H7 (cell line): ENCODE measurements at regions not wholly inside any gene's neighbourhood (a gene's known extent, or its start where the extent isn't known, plus 50 kb on each side); places are given as distances from the start of the nearest gene placed in this dataset.
A peak's percentile ranks its signal among the peaks of the same experiment; 100 is the strongest.

Source experiments
- DNase-seq: peaks from one replicate; pipeline ENCODE4 v3.0.0; 2012
- H3K27me3 ChIP-seq: 2 replicates; pipeline ENCODE4 v1.6.0; 2011; ENCODE audit warnings: mild to moderate bottlenecking, low read length; ENCODE audit not compliant: control insufficient read depth, insufficient read depth
- H3K36me3 ChIP-seq: replicated peaks from 2 replicates; pipeline ENCODE4 v1.5.1; 2011; ENCODE audit warnings: low read length; ENCODE audit not compliant: control insufficient read depth, insufficient read depth
- H3K4me3 ChIP-seq: 2 replicates; pipeline ENCODE4 v1.5.1; 2011; ENCODE audit warnings: low read depth, mild to moderate bottlenecking, control low read depth, low read length, moderate library complexity; ENCODE audit not compliant: insufficient read depth

DNA sequence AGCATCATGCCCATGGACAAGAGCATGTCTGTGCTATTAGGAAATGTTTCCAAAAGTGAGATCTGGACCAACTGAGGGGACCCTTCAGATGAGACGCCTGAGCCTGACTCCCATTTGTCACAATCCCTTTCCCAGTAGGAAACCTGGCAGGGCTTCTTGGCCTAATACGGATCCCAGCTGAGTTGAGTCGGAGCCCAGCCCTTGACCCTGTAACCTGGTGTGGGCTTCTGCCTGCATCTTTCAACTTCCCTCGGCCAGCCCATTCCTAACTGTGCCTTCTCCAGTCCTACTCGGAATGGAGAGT, 148.3 kb downstream of the IRX2 start:
- Histone ChIP-seq H3K4me3 (no peak overlapping the region), H3K36me3 (no peaks in the 10 kb centered on the region), H3K27me3 (no peaks in the 10 kb centered on the region)
- no peak for DNase-seq

DNA sequence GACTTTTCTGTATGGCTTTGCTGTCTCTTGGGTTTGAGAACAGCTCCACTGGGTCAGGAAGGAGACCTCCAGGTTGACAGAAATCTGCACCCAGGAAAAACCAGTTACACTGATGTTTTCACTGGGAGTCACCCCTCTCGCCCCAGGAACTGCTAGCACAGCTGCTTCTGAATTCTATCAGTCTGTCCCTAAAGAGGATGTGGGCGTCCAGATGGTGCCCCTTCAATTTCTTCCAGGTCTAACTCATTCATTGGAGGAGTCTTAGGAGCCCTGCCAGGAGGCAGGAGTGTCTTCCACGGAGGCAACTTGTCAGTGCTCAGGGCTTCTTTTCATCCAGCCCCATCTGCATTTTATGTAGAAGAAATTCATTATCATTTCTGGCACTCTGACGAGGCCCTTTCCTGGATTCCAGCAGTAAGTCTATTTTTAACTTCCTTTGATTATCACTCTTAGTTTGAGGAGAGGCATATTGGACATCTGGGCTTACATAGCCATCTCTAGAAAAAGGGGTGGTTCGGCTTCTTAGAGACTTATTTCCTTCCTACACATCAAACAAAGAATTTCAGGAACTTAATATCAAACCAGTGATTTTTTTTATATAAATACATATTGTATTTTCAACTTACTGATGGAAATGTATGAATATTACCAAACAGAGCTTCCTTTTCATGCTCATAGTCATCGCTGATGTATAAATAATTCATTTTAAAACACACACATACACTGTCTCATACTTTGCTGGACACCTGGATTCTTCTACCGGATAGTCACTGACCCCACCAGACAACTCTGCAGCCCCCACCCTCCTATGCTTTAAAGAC, 148.8 kb downstream of the IRX2 start:
- Histone ChIP-seq H3K27me3 (no peaks in the 10 kb centered on the region), H3K36me3 (no peaks in the 10 kb centered on the region), H3K4me3 (no peak overlapping the region)
- no peak for DNase-seq

DNA sequence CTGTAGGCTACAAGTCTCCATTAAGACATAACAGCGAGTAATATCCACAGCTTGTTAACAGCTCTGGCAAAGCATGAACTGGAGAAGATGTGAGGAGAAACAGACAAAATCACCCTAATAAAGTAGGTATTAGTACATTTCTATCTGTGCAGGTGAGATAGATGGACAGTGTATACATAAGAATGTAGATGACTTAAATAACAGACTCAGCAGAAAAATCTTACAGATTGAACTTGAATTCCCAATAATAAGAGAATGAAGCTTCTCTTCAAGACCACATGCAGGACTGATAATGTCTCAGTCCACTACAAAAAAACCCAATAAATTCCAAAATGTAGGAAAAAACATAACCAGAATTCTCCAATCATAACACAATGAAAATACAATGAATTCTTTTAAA, 153.0 kb downstream of the IRX2 start:
- H3K36me3 ChIP-seq = no peaks in the 10 kb centered on the region
- no peak overlapping the region for H3K4me3 ChIP-seq
- H3K27me3 ChIP-seq = no peaks in the 10 kb centered on the region
- DNase-seq = no peak

DNA sequence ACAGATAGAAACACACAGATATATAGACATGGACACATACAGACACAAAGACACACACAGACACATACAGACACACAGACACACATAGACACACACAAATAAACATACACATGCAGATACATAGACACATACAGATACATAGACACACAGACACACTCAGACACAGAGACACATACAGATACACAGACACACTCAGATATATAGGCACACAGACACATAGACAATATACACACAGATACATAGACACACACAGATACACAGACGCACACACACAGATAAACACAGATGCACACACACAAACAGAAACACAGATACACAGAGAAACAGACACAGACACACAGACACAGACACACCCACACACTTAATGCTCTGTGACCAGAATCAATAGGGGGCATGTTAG, 156.8 kb downstream of the IRX2 start:
- Histone ChIP-seq H3K27me3 (no peaks in the 10 kb centered on the region), H3K4me3 (no peak overlapping the region), H3K36me3 (no peaks in the 10 kb centered on the region)
- no peak for DNase-seq

DNA sequence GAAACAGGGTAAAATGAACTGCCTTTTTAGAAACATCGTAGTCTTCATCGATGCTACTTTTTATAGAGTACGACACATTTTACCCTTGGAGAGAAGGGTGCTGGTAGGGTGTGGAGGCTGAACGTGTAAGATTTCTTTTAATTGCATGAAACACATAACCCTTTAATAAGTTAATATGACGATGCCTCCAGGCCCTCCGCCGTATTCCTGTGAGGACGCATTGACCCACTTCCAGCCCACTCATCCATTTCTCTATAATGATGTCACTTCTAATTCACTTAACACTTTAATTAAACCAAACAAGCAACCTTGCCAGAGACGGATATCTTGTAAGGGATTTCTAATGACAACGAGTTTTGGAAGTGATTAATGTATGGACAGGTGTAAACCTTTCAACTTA, 158.7 kb downstream of the IRX2 start:
- Histone ChIP-seq H3K27me3 (no peaks in the 10 kb centered on the region), H3K36me3 (no peaks in the 10 kb centered on the region), H3K4me3 (no peak overlapping the region)
- DNase-seq = no peak

DNA sequence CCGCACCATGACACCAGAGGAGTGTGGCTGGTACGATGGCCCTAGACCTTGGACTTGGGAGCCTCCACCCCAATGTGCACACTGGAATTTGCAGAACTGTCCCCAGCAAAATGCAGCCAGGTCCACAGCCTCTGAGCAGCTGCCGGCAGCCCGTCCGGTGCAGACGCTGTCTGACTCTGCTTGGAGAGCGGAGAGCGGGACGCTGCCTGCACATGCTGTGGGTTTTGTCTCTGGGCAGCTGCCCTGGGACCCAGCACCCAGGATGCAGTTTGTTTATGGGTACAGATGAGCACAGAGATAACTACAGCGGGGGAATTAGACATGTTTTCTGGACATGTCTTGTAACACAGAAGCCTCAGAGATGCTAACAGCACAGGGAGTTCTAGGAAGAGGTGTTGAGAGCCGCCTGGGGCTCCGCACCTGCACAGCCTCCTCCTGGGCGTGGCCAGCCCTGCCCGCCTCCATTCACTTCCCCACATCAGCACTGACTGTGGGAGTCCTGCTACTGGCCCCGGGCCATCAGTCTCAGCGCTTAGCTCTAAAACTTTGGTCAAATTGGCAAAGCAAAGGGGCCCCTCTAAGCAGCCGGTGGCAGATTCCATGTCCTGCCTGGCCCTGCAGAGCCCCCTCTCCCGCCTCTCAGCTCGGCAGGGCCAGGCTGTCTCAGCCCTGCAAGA, 159.6 kb downstream of the IRX2 start:
- DNase-seq = peak; percentile 82
- no peaks in the 10 kb centered on the region for H3K27me3 ChIP-seq
- no peak overlapping the region for H3K4me3 ChIP-seq
- H3K36me3 ChIP-seq = no peaks in the 10 kb centered on the region

DNA sequence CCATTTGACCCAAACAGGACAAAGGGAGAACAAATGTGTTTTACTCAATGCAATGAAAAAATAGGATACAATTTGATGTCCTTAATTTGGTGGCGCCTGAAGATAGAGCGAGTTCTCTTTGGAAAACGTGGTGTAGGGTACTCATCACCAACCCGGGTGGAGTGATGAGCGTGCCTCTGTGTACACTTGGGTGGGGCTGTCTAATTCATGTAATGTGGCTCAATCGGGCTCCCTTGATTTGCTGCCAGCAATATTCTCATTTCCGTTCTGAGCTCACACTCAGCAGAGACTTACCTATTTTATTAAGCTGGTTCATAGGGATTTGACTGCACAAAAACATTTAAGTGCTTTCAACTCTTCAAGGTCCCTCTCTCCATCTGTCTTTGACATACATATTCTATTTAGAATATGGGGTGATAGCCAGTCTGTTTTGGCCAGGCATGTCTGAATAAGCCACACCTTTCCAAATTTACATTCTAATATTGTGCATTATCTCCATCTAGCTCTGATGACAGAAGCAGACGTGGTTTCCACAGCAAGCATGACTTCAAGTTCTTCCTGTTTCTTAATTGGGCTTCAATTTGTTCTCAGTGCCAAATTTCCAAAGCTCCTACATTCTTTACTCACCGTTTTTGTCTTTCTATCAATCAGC, 162.5 kb downstream of the IRX2 start:
- Histone ChIP-seq H3K4me3 (no peak overlapping the region), H3K36me3 (no peaks in the 10 kb centered on the region), H3K27me3 (no peaks in the 10 kb centered on the region)
- no peak for DNase-seq

DNA sequence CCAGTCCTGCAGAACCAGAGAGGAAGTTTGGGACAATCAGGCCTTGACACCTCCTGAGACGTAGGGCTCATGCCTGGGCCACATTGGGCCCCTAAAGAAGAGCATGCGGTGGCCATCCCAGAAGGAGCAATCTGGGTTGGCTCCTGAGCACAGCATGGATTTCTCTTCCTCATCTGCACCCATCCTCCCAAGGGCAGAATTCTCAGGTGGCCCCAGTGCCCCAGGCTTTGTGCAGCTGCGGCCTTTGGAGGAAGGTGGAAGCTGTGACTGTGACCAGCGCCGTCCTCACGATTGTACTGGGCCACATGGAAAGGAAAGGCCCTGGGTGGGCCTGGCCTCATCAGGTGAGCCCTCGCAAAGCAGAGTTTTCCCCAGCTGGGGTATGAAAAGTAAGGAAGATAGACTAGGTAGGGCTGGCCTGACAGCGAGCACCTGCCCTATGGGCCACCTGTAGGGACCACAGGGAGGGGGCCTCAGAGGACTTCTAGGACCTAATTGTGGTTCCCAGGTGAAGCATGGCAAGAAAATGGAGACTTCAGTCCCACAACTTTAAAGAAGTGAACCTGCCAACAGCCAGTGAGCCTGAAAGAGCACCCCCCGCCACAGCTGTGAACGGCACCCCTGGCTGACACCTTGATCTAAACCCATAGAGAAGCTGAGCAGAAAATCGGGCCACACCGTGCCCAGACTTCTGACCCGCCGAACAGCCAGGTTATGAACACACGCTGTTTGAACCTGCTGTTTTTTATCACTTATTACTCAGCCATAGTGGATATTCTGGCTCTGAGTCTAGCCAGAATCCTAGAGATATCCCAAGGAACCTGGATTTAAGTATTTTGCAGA, 164.1 kb downstream of the IRX2 start:
- DNase-seq = no peak
- no peaks in the 10 kb centered on the region for H3K27me3 ChIP-seq
- H3K36me3 ChIP-seq = no peaks in the 10 kb centered on the region
- no peak overlapping the region for H3K4me3 ChIP-seq

DNA sequence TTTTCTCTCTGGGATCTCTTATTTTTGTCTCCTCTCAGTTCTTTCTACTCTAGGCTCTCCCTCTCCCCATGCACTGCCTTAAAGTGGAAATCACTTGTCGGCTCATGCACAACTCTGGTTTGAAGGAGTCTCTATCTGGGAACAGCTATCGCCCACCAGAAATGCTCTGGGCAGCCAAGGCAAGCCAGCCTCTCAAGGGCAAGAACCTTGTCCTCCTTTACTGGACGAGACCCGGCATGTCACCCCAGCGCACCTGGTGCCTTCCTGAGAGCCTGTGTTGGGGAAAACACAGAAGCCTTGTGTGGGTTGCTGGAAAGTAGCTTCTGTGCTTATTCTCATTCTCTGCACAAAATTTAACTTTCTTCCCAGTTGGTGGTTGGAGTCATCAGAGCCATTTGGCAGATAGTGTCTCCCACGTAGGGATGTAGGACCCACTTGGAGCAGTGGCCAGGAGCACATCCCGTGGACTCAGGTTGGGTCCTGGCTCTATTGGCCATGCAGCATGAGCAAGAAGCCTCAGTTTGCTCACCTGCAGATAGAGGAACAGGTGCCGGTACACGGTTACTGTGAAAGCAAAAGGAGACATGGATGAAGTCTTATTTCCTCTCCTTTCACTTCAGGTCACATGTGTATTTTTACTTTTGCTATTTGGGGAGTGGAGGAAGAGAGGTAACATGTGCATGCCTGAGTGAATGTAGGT, 165.3 kb downstream of the IRX2 start:
- no peak overlapping the region for H3K4me3 ChIP-seq
- no peak for DNase-seq
- H3K27me3 ChIP-seq = no peaks in the 10 kb centered on the region
- H3K36me3 ChIP-seq = no peaks in the 10 kb centered on the region

DNA sequence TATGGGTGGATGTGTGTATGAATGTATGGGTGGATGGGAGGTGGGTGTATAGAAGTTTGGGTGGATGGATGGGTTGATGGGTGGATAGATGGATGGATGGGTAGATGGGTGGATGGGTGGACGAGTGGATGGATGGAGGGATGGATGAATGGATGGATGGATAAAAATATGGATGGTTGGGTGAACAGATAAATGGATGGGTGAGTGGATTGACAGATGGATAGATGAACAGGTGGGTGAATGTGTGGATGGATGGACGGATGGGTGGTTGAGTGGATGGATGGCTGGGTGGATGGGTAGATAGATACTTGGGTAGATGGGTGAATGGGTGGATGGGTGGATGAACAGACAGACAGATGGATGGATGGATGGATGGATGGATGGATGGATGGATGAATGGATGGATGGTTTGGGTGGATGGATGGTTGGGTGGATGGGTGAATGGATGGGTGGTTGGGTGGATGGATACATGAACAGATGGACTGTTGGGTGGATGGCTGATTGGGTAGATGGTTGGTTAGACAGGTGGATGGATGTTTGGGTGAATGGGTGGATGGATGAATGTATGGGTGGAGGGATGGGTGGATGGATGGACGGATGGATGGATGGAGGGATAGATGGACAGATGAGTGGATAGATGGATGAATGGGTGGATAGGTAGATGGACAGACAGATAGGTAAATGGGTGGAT, 166.8 kb downstream of the IRX2 start:
- no peaks in the 10 kb centered on the region for H3K27me3 ChIP-seq
- no peak overlapping the region for H3K4me3 ChIP-seq
- H3K36me3 ChIP-seq = no peaks in the 10 kb centered on the region
- no peak for DNase-seq

DNA sequence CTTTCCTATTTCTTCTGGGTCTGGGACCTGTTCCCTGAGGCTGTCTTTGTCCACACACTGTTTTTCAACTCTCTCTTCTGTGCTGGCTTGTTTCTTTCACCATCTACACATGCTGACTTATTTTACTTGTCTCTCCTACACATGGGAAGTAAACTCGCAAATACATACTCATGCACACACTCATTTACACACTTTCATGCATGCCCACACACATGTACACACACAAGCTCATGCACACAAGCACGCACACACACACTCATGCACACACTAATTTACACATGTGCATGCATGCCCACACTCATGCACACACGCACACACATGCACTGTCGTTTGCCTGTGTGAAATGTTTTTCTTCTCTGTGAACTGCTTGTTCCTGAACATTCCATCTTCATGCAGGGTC, 169.0 kb downstream of the IRX2 start:
- no peak for DNase-seq
- no peak overlapping the region for H3K4me3 ChIP-seq
- no peaks in the 10 kb centered on the region for H3K27me3 ChIP-seq
- no peaks in the 10 kb centered on the region for H3K36me3 ChIP-seq

DNA sequence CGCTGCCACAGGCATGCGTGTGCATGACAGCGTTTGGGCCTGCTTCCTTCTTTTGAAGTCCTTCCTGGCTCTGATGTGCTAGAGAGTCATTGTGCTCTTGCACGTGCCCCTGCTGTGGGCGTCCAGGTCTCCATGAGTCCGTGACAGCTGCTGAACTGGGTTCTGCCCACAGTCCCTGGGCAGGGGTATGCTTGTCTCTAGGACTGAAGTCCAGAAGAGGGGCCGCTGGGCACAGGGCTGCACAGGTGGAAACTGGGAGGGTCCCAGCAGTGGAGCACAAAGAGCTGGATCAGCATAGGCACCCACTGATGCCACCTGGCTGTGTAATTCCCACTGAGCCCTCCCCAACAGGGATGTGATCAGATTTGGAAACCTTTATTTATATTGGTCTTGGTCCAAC, 169.4 kb downstream of the IRX2 start:
- H3K36me3 ChIP-seq = no peaks in the 10 kb centered on the region
- H3K27me3 ChIP-seq = no peaks in the 10 kb centered on the region
- no peak for DNase-seq
- H3K4me3 ChIP-seq = no peak overlapping the region

DNA sequence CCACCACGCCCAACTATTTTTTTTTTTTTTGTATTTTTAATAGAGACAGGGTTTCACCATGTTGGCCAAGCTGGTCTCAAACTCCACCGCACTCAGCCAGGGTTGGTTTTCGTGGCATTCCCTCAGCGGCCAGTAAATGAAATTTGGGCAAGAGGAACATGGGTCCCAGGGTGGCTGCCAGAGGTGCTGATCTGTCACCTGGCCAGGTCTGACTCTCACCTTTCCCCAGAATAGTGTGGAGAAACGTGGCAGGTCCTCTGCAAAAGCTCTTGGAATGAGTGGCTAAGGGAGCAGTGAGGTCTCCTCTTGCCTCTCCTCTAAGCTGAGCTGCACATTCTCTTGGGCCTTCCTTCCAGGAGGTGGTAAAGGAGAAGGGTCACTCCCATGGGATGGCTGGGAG, 170.1 kb downstream of the IRX2 start:
- Histone ChIP-seq H3K4me3 (no peak overlapping the region), H3K36me3 (no peaks in the 10 kb centered on the region), H3K27me3 (no peaks in the 10 kb centered on the region)
- DNase-seq = no peak

DNA sequence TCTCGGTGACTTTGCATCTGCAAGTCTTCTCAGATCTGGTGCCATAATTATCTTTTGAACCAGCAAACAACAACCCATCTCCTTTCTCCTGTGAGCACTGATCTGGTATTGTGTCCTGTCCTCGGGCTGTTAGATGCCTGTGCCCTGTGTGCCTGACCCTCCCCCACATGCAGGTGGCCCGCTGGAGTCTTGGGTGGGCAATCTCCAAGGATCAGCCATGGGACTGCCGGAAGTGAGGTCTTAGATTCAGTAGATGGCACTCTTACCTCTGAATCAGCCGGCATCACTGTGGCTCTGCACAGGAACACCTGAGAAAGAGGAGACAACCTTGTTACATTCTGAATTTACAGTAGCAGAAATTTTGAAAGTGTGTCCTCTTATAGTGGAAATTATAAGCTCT, 172.4 kb downstream of the IRX2 start:
- DNase-seq = peak; percentile 57
- no peaks in the 10 kb centered on the region for H3K27me3 ChIP-seq
- no peaks in the 10 kb centered on the region for H3K36me3 ChIP-seq
- no peak overlapping the region for H3K4me3 ChIP-seq
